ENCODE measurements at regions not wholly inside any gene's neighbourhood (a gene's known extent, or its start where the extent isn't known, plus 50 kb on each side); places are given as distances from the start of the nearest gene placed in this dataset.
"Not testable (repeated sequence)": the region's sequence is repeated elsewhere in the genome, so short reads cannot be mapped to it uniquely, and the experiment has no call there.

- no peak for DNase-seq
These were observed 110.2 kb upstream of the SPIN1 start for GRCh38 chr9:88278036-88278435.

GRCh38 chr9:88274078-88274477 is 114.2 kb upstream of the SPIN1 start:
- DNase-seq = no peak

GRCh38 chr9:88272986-88273385 is 115.3 kb upstream of the SPIN1 start:
- DNase-seq = no peak

DNA sequence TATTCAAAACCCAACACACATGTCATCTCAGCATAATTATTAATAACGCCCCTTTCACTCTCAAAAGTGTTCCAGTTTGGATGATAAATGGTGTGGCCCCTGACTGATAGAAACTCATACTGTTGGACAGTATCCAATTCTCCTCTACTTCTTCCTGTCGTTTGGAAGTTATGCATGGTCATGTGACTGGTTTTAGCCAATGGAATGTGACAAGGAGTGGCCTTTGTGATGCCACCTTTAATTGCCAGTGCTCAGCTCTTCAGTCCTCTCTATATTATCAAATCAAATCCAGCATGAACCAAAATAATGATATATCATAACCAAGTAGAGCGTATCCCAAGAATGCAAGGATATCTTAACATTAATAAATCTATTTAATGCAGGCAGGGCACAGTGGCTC is 117.8 kb upstream of the SPIN1 start:
- no peak for DNase-seq

DNA sequence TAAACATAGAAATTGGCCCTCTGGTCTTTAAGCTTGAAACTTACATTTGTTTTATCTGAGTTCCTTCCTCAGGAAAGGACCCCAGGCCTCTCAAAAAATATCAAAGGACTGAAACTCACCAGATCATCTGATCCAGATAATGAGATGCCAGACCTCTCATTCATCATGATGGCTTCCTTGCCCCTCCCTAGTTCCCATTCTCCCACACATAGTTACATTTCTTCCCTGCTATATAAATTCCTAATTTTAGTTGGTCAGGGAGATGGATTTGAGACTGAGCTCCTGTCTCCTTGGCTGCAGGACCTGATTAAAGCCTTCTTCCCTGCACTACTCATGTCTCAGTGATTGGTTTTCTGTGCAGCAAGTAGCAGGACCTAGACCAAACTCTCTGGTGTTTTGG is 119.4 kb upstream of the SPIN1 start:
- no peak for DNase-seq

GRCh38 chr9:88267283-88267682 is 121.0 kb upstream of the SPIN1 start:
- DNase-seq = no peak

DNA sequence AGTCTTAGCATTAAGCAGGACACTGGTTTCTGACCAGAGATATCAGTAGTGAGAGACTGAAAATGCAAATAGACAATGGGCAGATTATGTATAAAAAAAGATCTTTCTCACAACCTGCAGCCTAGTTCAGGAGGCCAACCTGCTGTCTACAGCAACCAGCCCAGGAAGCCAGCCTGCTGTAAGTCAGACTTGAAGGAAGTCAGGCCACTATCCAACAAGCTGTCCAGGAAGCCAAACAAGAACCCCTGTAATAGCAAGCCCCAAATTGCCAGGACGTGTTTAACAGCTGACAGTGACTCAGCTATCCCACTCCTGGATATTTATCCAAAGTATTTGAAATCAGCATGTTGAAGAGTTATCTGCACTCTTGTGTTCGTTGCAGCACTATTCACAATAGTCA is 121.8 kb upstream of the SPIN1 start:
- no peak for DNase-seq

DNA sequence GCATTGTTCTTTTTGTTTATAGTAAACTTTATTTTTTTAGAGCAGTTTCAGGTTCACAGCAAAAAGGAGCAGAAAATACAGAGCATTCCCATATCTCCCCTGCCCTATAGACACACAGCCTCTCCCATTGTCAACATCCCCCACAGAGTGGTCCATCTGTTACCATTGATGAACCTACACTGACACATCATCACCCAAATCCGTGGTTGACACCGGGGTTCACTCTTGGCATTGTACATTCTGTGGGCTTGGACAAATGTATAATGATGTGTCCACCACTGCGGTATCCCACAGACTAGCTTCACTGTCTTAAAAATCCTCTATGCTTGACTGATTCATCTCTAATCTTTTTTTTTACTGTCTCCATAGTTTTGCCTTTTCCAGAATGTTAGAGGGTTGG is 120.7 kb upstream of the SPATA31C2 start:
- DNase-seq = no peak

DNA sequence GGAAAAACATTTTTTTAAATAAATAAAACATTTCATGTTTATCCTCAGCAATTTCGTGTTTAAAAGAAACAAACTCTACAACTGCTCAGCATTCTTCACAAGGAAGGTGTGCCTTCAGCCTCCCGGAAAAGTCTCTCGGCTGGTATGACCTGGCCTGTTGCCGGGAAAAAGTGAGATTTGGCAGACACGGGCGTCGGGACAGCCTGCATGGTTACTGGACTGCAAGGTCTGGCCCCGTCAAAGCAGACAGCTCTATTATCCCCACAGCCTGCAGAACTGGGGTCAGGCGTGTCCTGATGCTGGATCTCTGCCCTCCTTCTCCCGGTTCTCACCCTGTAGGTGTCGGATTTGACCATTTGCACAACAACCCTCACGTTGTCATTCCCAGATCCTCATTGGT is 120.3 kb upstream of the SPATA31C2 start:
- DNase-seq = no peak

- no peak for DNase-seq
These were observed 119.7 kb upstream of the SPATA31C2 start for GRCh38 chr9:88258024-88258423.

DNA sequence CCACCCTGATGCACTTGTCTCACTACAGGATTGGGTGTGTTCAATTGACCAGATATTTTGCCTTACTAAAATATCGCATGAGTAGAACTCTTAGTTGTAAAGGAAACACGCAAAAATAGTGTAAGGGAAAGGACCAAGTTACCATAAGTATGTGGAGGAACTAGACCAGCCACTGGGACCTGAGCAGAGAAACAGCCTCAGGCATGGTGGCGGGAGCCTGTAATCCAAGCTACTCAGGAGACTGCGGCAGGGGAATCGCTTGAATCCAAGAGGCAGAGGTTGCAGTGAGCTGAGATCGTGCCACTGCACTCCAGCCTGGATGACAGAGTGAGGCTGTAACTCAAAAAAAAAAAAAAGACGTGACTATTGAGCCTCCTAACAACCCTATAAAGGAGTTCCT is 117.9 kb upstream of the SPATA31C2 start:
- DNase-seq = no peak

- DNase-seq = not testable (repeated sequence)
These were observed 117.5 kb upstream of the SPATA31C2 start for GRCh38 chr9:88255806-88256205.

GRCh38 chr9:88251903-88252302 is 113.6 kb upstream of the SPATA31C2 start:
- DNase-seq = no peak

DNA sequence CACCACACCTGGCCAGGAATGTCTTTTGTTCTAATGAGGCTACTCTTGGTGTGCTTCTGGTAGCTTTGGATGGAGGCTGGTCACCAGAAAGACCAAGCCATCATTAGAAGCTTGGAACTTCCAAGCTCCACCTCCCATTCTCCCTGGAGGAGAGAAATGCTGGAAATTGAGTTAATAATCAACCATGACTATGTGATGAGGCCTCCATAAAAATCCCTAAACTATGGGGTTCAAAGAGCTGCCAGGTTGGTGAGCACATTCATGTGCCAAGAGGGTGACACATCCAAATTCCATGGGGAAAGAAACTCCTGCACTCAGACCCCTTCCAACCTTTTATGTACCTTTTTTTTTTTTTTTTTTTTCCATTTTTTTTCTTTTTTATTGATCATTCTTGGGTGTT is 105.5 kb upstream of the SPATA31C2 start:
- no peak for DNase-seq

- DNase-seq = no peak
These were observed 104.6 kb upstream of the SPATA31C2 start for GRCh38 chr9:88242879-88243278.

GRCh38 chr9:88237991-88238571 is 99.8 kb upstream of the SPATA31C2 start:
- no peak for DNase-seq

DNA sequence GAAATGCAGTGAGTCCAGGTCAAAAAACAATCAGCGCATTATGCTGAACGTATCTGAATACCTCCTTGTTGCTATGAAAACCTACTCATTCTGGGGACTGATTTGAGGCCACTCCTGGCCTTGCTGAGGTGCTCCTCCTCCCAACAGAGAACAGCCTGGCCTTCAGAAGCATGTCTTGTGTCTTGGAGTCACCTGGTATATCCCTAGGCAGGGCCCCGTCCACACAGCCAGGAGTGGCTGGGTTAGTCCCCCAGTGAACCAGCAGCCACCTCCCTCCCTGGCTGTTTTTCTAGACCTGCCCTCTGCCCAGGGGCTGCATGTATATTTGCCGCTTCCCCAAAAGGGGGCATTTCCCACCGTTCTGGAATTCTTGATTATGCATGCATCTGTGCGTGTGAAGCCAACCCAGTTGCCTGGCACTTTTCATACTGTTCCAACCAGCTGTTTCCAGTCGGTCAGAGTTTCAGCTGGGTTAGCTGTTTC is 99.2 kb upstream of the SPATA31C2 start:
- DNase-seq = no peak

- DNase-seq = no peak
These were observed 98.5 kb upstream of the SPATA31C2 start for GRCh38 chr9:88236511-88237478.

DNA sequence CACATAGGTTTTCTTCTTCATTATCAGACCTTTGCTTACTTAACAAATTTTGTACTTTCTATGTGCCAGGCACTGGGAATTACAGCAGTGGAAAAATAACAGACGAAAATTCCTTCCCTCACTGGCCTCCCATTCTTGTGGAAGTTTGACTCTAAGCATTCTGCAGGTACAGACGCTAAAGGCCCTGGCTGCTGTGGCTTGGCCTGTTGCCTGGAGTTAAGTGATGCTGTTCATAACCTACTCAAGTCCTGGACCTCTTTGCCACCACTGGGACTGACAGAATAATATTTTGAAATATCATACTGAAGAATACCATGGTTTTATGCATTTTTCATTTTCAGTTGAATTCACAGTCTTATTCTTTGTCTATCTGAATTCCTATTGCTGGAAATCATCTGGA is 97.3 kb upstream of the SPATA31C2 start:
- no peak for DNase-seq

GRCh38 chr9:88234114-88234513 is 95.8 kb upstream of the SPATA31C2 start:
- DNase-seq = no peak

- no peak for DNase-seq
These were observed 94.8 kb upstream of the SPATA31C2 start for GRCh38 chr9:88233091-88233490.

DNA sequence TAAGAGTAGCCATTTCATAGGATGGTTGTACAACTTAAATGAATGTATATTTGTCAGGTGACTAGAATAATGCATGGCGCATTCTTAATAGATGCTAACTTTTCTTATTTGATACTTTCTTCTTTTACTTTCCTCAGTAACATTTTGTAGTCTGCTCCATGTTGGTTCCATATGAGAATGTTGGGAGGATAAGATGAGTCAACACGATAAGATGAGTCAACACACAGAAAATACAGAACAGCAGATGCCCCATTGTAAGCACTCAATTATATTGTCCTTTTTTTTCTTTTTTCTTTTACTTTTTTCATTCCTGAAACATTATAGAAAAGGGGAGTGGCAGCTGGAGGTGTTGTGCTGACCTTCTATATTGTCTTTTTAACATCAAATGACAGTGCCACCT is 92.3 kb upstream of the SPATA31C2 start:
- DNase-seq = no peak

GRCh38 chr9:88229434-88229833 is 91.2 kb upstream of the SPATA31C2 start:
- no peak for DNase-seq

- no peak for DNase-seq
These were observed 86.7 kb upstream of the SPATA31C2 start for GRCh38 chr9:88224938-88225337.

Measured in activated T-cell treated with anti-CD3 and anti-CD28 coated beads, Interleukin-2, amount 50 U/mL, for 1 hour (primary cell).